ENCODE measurements at regions not wholly inside any gene's neighbourhood (a gene's known extent, or its start where the extent isn't known, plus 50 kb on each side); places are given as distances from the start of the nearest gene placed in this dataset.

DNA sequence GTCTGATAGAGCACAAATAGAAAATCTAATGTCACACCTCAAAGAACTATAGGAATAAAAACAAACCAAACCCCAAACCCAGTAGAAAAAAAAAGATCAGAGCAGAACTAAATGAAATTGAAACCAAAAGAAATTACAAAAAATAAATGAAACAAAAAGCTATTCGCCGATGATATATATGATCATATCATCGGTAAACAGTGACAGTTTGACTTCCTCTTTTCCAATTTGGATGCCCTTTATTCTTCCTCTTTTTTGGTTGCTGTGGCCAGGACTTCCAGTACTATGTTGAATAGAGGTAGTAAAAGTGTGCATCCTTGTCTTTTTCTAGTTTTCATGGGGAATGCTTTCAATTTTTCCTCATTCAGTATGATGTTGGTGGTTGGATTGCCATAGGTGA is 215.3 kb upstream of the AR start:
- Histone ChIP-seq H3K9ac (ENCODE audit: low read depth in 1 of 2, low read length in 2 of 2) (no peak overlapping the region), H3K36me3 (ENCODE audit: control insufficient read depth in 4 of 4, insufficient read depth in 3 of 4, low read depth in 1 of 4, low read length in 3 of 4) (no peaks in the 10 kb centered on the region), H3K4me3 (ENCODE audit: low read depth in 1 of 3, low read length in 3 of 3) (no peak overlapping the region), H3K4me1 (ENCODE audit: control insufficient read depth in 4 of 4, insufficient read depth in 4 of 4, low read length in 3 of 4) (no peaks in the 10 kb centered on the region), H3K27ac (ENCODE audit: low read depth in 1 of 2, low read length in 2 of 2) (no peak overlapping the region), H3K9me3 (ENCODE audit: control insufficient read depth in 4 of 4, low read length in 3 of 4) (no peaks in the 10 kb centered on the region), H3K27me3 (ENCODE audit: control insufficient read depth in 4 of 4, insufficient read depth in 4 of 4, low read length in 3 of 4) (no peaks in the 10 kb centered on the region)
- 78% methylated on average over 3 of the region's 3 CpGs for WGBS
- DNase-seq (ENCODE audit: low spot score), result no peak
- TF ChIP-seq FOXA1 (IDR thresholded peaks at IDR 0.05), result no peak
- no peak for TF ChIP-seq RAD21 (IDR thresholded peaks at IDR 0.05)
- TF ChIP-seq JUND (IDR thresholded peaks at IDR 0.05), result no peak
- no peak for TF ChIP-seq TAF1 (conservative IDR thresholded peaks at IDR 0.05)
- no peak for TF ChIP-seq HNF4G (IDR thresholded peaks at IDR 0.05)
- no peak for TF ChIP-seq FOXA2 (IDR thresholded peaks at IDR 0.05)
- TF ChIP-seq SP1 (IDR thresholded peaks at IDR 0.05), result no peak
- TF ChIP-seq HNF4A (conservative IDR thresholded peaks at IDR 0.05), result no peak

GRCh38 chrX:67334323-67334722 is 209.5 kb upstream of the AR start:
- Histone ChIP-seq H3K36me3 (ENCODE audit: control insufficient read depth in 4 of 4, insufficient read depth in 3 of 4, low read depth in 1 of 4, low read length in 3 of 4) (no peaks in the 10 kb centered on the region), H3K4me3 (ENCODE audit: low read depth in 1 of 3, low read length in 3 of 3) (no peak overlapping the region), H3K9me3 (ENCODE audit: control insufficient read depth in 4 of 4, low read length in 3 of 4) (no peaks in the 10 kb centered on the region), H3K4me1 (ENCODE audit: control insufficient read depth in 4 of 4, insufficient read depth in 4 of 4, low read length in 3 of 4) (peaks cover 0 to 4% (median 2%) of the 10 kb centered on the region in 4 donors), H3K27me3 (ENCODE audit: control insufficient read depth in 4 of 4, insufficient read depth in 4 of 4, low read length in 3 of 4) (no peaks in the 10 kb centered on the region), H3K9ac (ENCODE audit: low read depth in 1 of 2, low read length in 2 of 2) (no peak overlapping the region), H3K27ac (ENCODE audit: low read depth in 1 of 2, low read length in 2 of 2) (no peak overlapping the region)
- 78% methylated on average over 2 of the region's 2 CpGs for WGBS
- TF ChIP-seq REST (IDR thresholded peaks at IDR 0.05) (no peak), GABPA (IDR thresholded peaks at IDR 0.05 in 1 of 2, conservative IDR thresholded peaks at IDR 0.05 in 1 of 2) (no peak), HNF4G (IDR thresholded peaks at IDR 0.05) (no peak), RXRA (IDR thresholded peaks at IDR 0.05) (peak in 1 of 2 donors; percentile 5)
- DNase-seq (ENCODE audit: low spot score), result no peak

DNA sequence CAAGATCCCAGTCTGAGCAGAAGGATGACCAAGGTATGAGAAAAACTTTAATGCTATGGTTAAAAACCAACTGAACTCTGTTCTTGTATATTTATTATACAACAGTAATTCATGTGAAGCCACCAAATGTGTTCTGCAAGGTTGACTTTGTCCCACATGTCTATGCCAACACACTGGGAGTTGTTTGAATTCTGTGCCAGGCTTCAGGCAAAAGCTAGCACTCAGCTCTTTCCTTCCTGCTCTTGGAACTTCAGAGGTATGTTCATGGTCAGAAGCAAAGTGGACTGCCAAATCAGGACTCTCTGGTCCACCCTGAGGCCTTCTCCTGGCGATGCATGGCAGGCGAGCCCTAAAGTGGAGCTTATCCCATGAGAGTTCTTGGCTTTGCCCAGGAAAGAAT is 205.6 kb upstream of the AR start:
- WGBS, result 52% methylated on average over 2 of the region's 2 CpGs
- H3K27me3 ChIP-seq (ENCODE audit: control insufficient read depth in 4 of 4, insufficient read depth in 4 of 4, low read length in 3 of 4), result no peaks in the 10 kb centered on the region
- H3K36me3 ChIP-seq (ENCODE audit: control insufficient read depth in 4 of 4, insufficient read depth in 3 of 4, low read depth in 1 of 4, low read length in 3 of 4), result no peaks in the 10 kb centered on the region
- H3K27ac ChIP-seq (ENCODE audit: low read depth in 1 of 2, low read length in 2 of 2), result peak overlapping the region in 1 of 2 donors; percentile 18
- no peaks in the 10 kb centered on the region for H3K9me3 ChIP-seq (ENCODE audit: control insufficient read depth in 4 of 4, low read length in 3 of 4)
- DNase-seq (ENCODE audit: low spot score), result no peak
- TF ChIP-seq YY1 (IDR thresholded peaks at IDR 0.05) (no peak), RAD21 (IDR thresholded peaks at IDR 0.05) (peak in 1 of 2 donors; percentile 15), RXRA (IDR thresholded peaks at IDR 0.05) (peak in 1 of 2 donors; percentile 27), HNF4A (conservative IDR thresholded peaks at IDR 0.05) (peak; percentile 23 to 48)
- H3K4me3 ChIP-seq (ENCODE audit: low read depth in 1 of 3, low read length in 3 of 3), result no peak overlapping the region
- H3K9ac ChIP-seq (ENCODE audit: low read depth in 1 of 2, low read length in 2 of 2), result no peak overlapping the region
- H3K4me1 ChIP-seq (ENCODE audit: control insufficient read depth in 4 of 4, insufficient read depth in 4 of 4, low read length in 3 of 4), result peaks cover 0 to 4% (median 2%) of the 10 kb centered on the region in 4 donors

DNA sequence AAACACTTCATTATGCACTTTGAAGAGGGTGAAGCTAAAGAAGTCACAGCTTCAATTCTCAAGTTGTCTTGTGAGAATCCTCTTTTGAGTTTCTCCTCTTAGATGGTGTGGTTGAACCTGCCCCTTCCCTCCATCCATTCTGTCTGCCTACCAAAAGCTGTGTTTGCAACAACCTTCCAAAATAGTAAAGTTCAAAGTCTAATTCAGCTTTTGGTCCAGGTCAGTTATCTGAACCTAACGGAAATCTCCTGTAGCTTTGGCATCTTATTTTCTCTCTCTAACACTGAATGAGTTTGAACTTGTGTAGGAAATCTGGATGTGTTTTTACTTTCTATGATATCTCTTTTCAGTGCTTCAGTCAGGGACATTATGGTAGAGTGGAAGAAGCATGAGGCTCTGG is 201.7 kb upstream of the AR start:
- no peak for DNase-seq (ENCODE audit: low spot score)
- H3K4me3 ChIP-seq (ENCODE audit: low read depth in 1 of 3, low read length in 3 of 3), result no peak overlapping the region
- H3K27ac ChIP-seq (ENCODE audit: low read depth in 1 of 2, low read length in 2 of 2), result no peak overlapping the region
- no peaks in the 10 kb centered on the region for H3K27me3 ChIP-seq (ENCODE audit: control insufficient read depth in 4 of 4, insufficient read depth in 4 of 4, low read length in 3 of 4)
- H3K36me3 ChIP-seq (ENCODE audit: control insufficient read depth in 4 of 4, insufficient read depth in 3 of 4, low read depth in 1 of 4, low read length in 3 of 4), result no peaks in the 10 kb centered on the region
- no peaks in the 10 kb centered on the region for H3K9me3 ChIP-seq (ENCODE audit: control insufficient read depth in 4 of 4, low read length in 3 of 4)
- 36% methylated on average over 1 of the region's 1 CpG for WGBS
- H3K4me1 ChIP-seq (ENCODE audit: control insufficient read depth in 4 of 4, insufficient read depth in 4 of 4, low read length in 3 of 4), result peaks cover 0 to 4% (median 2%) of the 10 kb centered on the region in 4 donors
- no peak overlapping the region for H3K9ac ChIP-seq (ENCODE audit: low read depth in 1 of 2, low read length in 2 of 2)
- TF ChIP-seq, protein P1, sequence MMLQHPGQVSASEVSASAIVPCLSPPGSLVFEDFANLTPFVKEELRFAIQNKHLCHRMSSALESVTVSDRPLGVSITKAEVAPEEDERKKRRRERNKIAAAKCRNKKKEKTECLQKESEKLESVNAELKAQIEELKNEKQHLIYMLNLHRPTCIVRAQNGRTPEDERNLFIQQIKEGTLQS (IDR thresholded peaks at IDR 0.05), result no peak
- TF ChIP-seq HNF4G (IDR thresholded peaks at IDR 0.05), result peak; percentile 64
- no peak for TF ChIP-seq TAF1 (conservative IDR thresholded peaks at IDR 0.05)
- no peak for TF ChIP-seq NR2F2 (IDR thresholded peaks at IDR 0.05)
- TF ChIP-seq ZBTB33 (IDR thresholded peaks at IDR 0.05), result no peak
- TF ChIP-seq HNF4A (conservative IDR thresholded peaks at IDR 0.05), result peak; percentile 91 to 92
- TF ChIP-seq RAD21 (IDR thresholded peaks at IDR 0.05), result peak; percentile 17 to 30
- peak; percentile 30 for TF ChIP-seq YY1 (IDR thresholded peaks at IDR 0.05)
- no peak for TF ChIP-seq GABPA (IDR thresholded peaks at IDR 0.05 in 1 of 2, conservative IDR thresholded peaks at IDR 0.05 in 1 of 2)
- TF ChIP-seq EGR1 (IDR thresholded peaks at IDR 0.05; ENCODE audit: low read depth in 2 of 2), result no peak
- peak; percentile 13 for TF ChIP-seq SP1 (IDR thresholded peaks at IDR 0.05)
- TF ChIP-seq, protein P2, sequence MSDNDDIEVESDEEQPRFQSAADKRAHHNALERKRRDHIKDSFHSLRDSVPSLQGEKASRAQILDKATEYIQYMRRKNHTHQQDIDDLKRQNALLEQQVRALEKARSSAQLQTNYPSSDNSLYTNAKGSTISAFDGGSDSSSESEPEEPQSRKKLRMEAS (IDR thresholded peaks at IDR 0.05), result no peak
- peak in 1 of 2 donors; percentile 25 for TF ChIP-seq JUND (IDR thresholded peaks at IDR 0.05)
